ENCODE measurements at regions not wholly inside any gene's neighbourhood (a gene's known extent, or its start where the extent isn't known, plus 50 kb on each side); places are given as distances from the start of the nearest gene placed in this dataset.
"Not testable (repeated sequence)": the region's sequence is repeated elsewhere in the genome, so short reads cannot be mapped to it uniquely, and the experiment has no call there.

DNA sequence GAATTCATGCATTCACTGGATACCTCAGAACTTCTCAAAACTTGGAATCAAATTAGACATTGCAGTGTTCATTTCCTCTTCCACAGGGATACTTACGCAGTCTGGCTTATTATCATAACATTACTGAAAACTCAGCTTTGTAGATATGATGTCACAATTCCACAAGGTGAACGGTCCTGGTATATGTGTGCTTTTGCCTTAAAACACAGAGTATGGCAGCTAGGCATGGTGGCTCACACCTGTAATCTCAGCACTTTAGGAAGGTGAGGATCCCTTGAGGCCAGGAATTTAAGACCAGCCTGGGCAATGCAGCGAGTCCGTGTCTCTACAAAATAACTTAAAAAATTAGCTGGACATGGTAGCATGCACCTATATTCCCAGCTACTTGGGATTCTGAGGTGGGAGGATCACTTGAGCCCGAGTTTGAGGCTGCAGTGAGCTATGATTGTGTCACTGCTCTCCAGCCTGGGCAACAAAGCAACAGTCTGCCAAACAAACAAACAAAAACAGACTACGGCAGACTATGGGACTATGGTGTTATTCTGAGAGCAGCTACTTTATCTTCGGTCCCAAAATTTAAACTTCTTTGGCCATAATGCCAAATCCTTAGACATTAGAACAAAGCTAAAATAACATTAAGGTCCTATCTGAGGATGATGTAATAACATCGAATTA, 1191.9 kb upstream of the SLC39A10 start:
- TF ChIP-seq, protein P1, sequence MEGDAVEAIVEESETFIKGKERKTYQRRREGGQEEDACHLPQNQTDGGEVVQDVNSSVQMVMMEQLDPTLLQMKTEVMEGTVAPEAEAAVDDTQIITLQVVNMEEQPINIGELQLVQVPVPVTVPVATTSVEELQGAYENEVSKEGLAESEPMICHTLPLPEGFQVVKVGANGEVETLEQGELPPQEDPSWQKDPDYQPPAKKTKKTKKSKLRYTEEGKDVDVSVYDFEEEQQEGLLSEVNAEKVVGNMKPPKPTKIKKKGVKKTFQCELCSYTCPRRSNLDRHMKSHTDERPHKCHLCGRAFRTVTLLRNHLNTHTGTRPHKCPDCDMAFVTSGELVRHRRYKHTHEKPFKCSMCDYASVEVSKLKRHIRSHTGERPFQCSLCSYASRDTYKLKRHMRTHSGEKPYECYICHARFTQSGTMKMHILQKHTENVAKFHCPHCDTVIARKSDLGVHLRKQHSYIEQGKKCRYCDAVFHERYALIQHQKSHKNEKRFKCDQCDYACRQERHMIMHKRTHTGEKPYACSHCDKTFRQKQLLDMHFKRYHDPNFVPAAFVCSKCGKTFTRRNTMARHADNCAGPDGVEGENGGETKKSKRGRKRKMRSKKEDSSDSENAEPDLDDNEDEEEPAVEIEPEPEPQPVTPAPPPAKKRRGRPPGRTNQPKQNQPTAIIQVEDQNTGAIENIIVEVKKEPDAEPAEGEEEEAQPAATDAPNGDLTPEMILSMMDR (IDR thresholded peaks at IDR 0.05), result no peak
- peaks cover 4% of the 10 kb centered on the region for H3K27me3 Mint-ChIP-seq (ENCODE audit: unreplicated experiment)
- H3K4me3 Mint-ChIP-seq (ENCODE audit: unreplicated experiment), result no peak overlapping the region
- H3K36me3 Mint-ChIP-seq (ENCODE audit: unreplicated experiment), result no peaks in the 10 kb centered on the region
- no peak overlapping the region for H3K27ac Mint-ChIP-seq (ENCODE audit: unreplicated experiment)
- H3K9me3 Mint-ChIP-seq (ENCODE audit: unreplicated experiment), result no peaks in the 10 kb centered on the region
- no peak for DNase-seq (ENCODE audit: extremely low spot score, unreplicated experiment)
- H3K4me1 Mint-ChIP-seq (ENCODE audit: unreplicated experiment), result no peaks in the 10 kb centered on the region

DNA sequence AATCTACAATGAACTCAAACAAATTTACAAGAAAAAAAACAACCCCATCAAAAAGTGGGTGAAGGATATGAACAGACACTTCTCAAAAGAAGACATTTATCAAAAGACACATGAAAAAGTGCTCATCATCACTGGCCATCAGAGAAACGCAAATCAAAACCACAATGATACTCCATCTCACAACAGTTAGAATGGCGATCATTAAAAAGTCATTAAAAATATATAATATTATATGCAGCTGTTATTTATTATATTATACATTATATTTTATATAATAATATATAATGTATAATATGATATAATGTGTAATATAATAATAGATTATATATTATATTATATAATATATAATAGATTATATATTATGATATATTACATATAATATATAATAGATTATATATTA, 1194.1 kb upstream of the SLC39A10 start:
- not testable (repeated sequence) for H3K27ac Mint-ChIP-seq (ENCODE audit: unreplicated experiment); DNase-seq (ENCODE audit: extremely low spot score, unreplicated experiment); H3K27me3 Mint-ChIP-seq (ENCODE audit: unreplicated experiment); H3K4me3 Mint-ChIP-seq (ENCODE audit: unreplicated experiment); H3K4me1 Mint-ChIP-seq (ENCODE audit: unreplicated experiment); H3K36me3 Mint-ChIP-seq (ENCODE audit: unreplicated experiment); H3K9me3 Mint-ChIP-seq (ENCODE audit: unreplicated experiment)

DNA sequence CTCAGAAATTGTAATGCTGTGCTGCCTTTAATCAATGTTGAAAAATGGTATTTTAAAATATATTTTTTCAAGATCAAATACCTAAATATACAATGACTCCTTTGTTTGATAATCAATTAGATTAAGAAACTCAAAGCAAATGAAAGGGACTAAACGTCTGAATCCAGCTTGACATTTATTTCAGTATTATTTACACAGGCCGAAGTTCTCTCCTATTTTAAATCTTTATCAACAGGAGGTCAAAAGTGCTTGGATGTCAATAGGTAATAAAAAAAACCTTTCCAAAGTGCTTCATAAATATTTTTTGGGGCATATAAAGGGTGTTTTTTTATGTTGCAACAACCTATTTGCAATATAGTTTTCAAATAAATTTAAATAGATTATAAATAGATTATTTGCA, 1201.7 kb upstream of the SLC39A10 start:
- Mint-ChIP-seq H3K27ac (ENCODE audit: unreplicated experiment) (no peak overlapping the region), H3K27me3 (ENCODE audit: unreplicated experiment) (no peaks in the 10 kb centered on the region), H3K9me3 (ENCODE audit: unreplicated experiment) (no peaks in the 10 kb centered on the region), H3K4me3 (ENCODE audit: unreplicated experiment) (no peak overlapping the region), H3K4me1 (ENCODE audit: unreplicated experiment) (no peaks in the 10 kb centered on the region), H3K36me3 (ENCODE audit: unreplicated experiment) (no peaks in the 10 kb centered on the region)
- TF ChIP-seq, protein P1 (IDR thresholded peaks at IDR 0.05), result no peak
- no peak for DNase-seq (ENCODE audit: extremely low spot score, unreplicated experiment)

DNA sequence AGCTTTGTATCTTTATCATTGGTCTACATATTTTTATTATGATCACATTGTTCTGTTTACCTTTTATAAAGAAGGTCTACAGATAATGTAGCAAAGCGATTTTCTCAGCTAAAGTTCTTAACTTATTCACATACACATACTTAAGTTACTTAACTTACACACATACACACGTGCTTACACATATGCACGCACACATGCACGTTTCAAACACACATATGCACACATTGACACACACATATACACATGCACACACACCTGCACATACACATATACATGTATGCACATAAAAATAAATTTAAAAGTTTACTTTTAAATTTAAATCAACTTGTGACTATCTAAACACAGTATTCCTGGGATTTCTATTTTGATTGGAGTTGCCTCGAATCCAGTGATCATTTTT, 1204.5 kb upstream of the SLC39A10 start:
- no peaks in the 10 kb centered on the region for H3K36me3 Mint-ChIP-seq (ENCODE audit: unreplicated experiment)
- H3K27me3 Mint-ChIP-seq (ENCODE audit: unreplicated experiment), result no peaks in the 10 kb centered on the region
- no peak overlapping the region for H3K4me3 Mint-ChIP-seq (ENCODE audit: unreplicated experiment)
- H3K4me1 Mint-ChIP-seq (ENCODE audit: unreplicated experiment), result no peaks in the 10 kb centered on the region
- TF ChIP-seq, protein P1 (IDR thresholded peaks at IDR 0.05), result no peak
- no peak for DNase-seq (ENCODE audit: extremely low spot score, unreplicated experiment)
- H3K9me3 Mint-ChIP-seq (ENCODE audit: unreplicated experiment), result no peaks in the 10 kb centered on the region
- H3K27ac Mint-ChIP-seq (ENCODE audit: unreplicated experiment), result no peak overlapping the region

DNA sequence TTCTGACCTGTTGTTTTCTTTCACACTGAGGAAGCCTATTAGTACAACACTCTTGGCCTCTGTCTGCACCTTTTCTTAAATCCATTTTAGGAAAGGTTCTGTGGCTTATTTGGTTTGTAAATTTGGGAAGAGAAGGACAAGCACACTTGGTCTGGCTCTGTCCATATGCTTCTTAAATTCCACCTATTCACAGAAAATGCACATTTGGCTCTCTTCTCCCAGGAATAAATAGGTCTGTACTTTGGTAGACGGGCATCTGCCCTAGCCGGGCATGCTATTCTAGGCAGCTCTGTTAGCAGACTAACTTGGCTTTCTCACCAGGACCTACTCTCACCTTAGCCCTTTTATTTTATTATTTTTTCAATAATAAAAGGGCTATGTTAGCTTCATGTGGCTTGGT, 1211.8 kb upstream of the SLC39A10 start:
- no peaks in the 10 kb centered on the region for H3K4me1 Mint-ChIP-seq (ENCODE audit: unreplicated experiment)
- no peaks in the 10 kb centered on the region for H3K36me3 Mint-ChIP-seq (ENCODE audit: unreplicated experiment)
- H3K27me3 Mint-ChIP-seq (ENCODE audit: unreplicated experiment), result no peaks in the 10 kb centered on the region
- peaks cover 12% of the 10 kb centered on the region for H3K9me3 Mint-ChIP-seq (ENCODE audit: unreplicated experiment)
- no peak overlapping the region for H3K27ac Mint-ChIP-seq (ENCODE audit: unreplicated experiment)
- H3K4me3 Mint-ChIP-seq (ENCODE audit: unreplicated experiment), result no peak overlapping the region
- TF ChIP-seq, protein P1 (IDR thresholded peaks at IDR 0.05), result no peak
- no peak for DNase-seq (ENCODE audit: extremely low spot score, unreplicated experiment)

DNA sequence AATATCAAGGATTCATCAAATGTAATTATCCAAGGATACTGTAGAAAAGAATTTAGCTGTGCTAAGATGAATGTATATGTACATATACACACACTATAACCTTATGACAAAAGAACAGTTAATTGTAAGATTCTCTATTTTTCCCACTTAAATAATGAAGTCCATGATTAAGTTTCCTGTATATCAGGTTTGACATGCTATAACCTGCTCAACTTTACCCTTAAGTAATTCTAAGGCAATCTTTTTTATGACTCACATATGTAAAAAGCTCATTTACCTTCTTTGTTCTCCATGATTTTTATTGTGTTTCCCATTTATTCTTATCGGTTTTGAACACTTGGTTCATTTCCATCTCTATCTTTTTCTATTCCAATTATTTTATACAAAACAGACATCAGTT, 1213.1 kb upstream of the SLC39A10 start:
- Mint-ChIP-seq H3K27me3 (ENCODE audit: unreplicated experiment) (no peaks in the 10 kb centered on the region), H3K4me1 (ENCODE audit: unreplicated experiment) (no peaks in the 10 kb centered on the region), H3K27ac (ENCODE audit: unreplicated experiment) (no peak overlapping the region), H3K4me3 (ENCODE audit: unreplicated experiment) (no peak overlapping the region), H3K9me3 (ENCODE audit: unreplicated experiment) (peaks cover 16% of the 10 kb centered on the region), H3K36me3 (ENCODE audit: unreplicated experiment) (no peaks in the 10 kb centered on the region)
- TF ChIP-seq, protein P1 (IDR thresholded peaks at IDR 0.05), result no peak
- DNase-seq (ENCODE audit: extremely low spot score, unreplicated experiment), result no peak

All from osteocyte (in vitro differentiated cells).